SK-N-MC (cell line): ENCODE measurements at regions not wholly inside any gene's neighbourhood (a gene's known extent, or its start where the extent isn't known, plus 50 kb on each side); places are given as distances from the start of the nearest gene placed in this dataset.

ENCODE experiments used
- EZH2 ChIP-seq: fragments of 200-600 bp; sonication (generic); IDR thresholded peaks from one replicate; pipeline ENCODE4 v1.6.1; 2017; ENCODE audit warnings: antibody characterized with exemption
- FOXP2 ChIP-seq: optimal IDR thresholded peaks from 2 replicates; pipeline ENCODE3; 2011; ENCODE audit warnings: mild to moderate bottlenecking, moderate library complexity; ENCODE audit not compliant: insufficient read depth; ENCODE audit errors: extremely low read length, control extremely low read depth
- POLR2AphosphoS5 ChIP-seq: IDR thresholded peaks from 2 replicates; pipeline ENCODE4 v1.6.1; 2012; ENCODE audit warnings: mild to moderate bottlenecking, low read depth, low read length, borderline replicate concordance

DNA sequence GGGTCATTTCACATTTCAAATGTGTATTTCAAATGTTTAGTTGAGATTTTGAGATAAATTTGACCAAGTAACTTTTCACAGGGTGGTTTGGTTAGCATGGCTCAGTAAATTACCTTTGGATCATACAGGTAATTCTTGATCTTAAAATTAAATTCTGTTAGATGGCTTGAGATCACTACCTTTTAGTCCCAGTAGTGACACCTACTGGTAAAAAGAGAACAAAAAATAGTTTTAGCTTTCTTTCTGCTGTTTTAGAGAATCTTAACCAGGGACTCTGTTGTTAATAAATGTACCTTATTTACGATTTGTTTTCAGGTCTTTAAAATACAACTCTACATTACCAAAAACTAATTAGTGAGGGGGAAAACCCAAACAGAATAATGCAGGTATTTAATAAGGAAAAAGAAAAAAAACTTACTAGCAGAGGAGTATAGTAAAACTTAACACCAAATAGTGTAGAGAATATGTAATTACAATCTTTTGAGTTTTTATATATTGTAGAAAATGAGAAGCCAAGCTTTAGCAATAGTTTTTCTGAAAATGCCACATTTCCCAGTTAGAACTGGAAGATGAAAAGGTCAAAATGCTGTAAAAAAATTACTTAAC, 620.3 kb upstream of the AGTR1 start:
- no peak for TF ChIP-seq EZH2
- no peak for TF ChIP-seq POLR2AphosphoS5
- TF ChIP-seq FOXP2 = no peak
